Astrocyte (in vitro differentiated cells and primary cell): ENCODE measurements at regions not wholly inside any gene's neighbourhood (a gene's known extent, or its start where the extent isn't known, plus 50 kb on each side); places are given as distances from the start of the nearest gene placed in this dataset.

Experiments
- DNase-seq: peaks from one replicate; pipeline ENCODE4 v3.0.0-alpha.2; 2010; ENCODE audit warnings: low read depth
- FAIRE-seq: peaks from 2 replicates; lab custom pipeline; 2011; peaks lifted over from hg19 to GRCh38; lab: Jason Lieb, UNC
- H2AFZ ChIP-seq: 2 replicates; pipeline ENCODE4 v1.6.0; 2012; ENCODE audit warnings: low read depth, low read length, inconsistent platforms
- H3K27ac ChIP-seq: 2 replicates; pipeline ENCODE4 v1.5.1; 2011; ENCODE audit warnings: low read depth, low read length, inconsistent platforms
- H3K27me3 ChIP-seq: 2 replicates; pipeline ENCODE4 v1.6.0; 2011; ENCODE audit warnings: low read length, inconsistent platforms; ENCODE audit not compliant: insufficient read depth
- H3K36me3 ChIP-seq: 2 replicates; pipeline ENCODE4 v1.5.1; 2011; ENCODE audit warnings: low read length, inconsistent platforms; ENCODE audit not compliant: insufficient read depth
- H3K4me1 ChIP-seq: 2 replicates; pipeline ENCODE4 v1.5.1; 2011; ENCODE audit warnings: low read length, inconsistent platforms; ENCODE audit not compliant: insufficient read depth
- H3K4me2 ChIP-seq: 2 replicates; pipeline ENCODE4 v1.6.0; 2012; ENCODE audit warnings: low read length, inconsistent platforms
- H3K4me3 ChIP-seq: 2 replicates; pipeline ENCODE4 v1.5.1; 2011; ENCODE audit warnings: low read depth, mild to moderate bottlenecking, low read length, inconsistent platforms; ENCODE audit not compliant: insufficient read depth
- H3K79me2 ChIP-seq: 2 replicates; pipeline ENCODE4 v1.6.0; 2012; ENCODE audit warnings: mild to moderate bottlenecking, low read length, inconsistent platforms; ENCODE audit not compliant: insufficient read depth
- H3K9ac ChIP-seq: 2 replicates; pipeline ENCODE4 v1.6.0; 2012; ENCODE audit warnings: mild to moderate bottlenecking, low read length, inconsistent platforms
- H3K9me3 ChIP-seq: 2 replicates; pipeline ENCODE4 v1.5.1; 2012; ENCODE audit warnings: low read depth, mild to moderate bottlenecking, low read length, inconsistent platforms; ENCODE audit not compliant: insufficient read depth
- H4K20me1 ChIP-seq: 2 replicates; pipeline ENCODE4 v1.6.0; 2012; ENCODE audit warnings: low read length, inconsistent platforms; ENCODE audit not compliant: insufficient read depth
- H3K27ac Mint-ChIP-seq: one replicate; pipeline ENCODE4 v1.8.0; 2021; ENCODE audit warnings: mild to moderate bottlenecking, mixed read lengths; ENCODE audit not compliant: unreplicated experiment
- H3K27me3 Mint-ChIP-seq: one replicate; pipeline ENCODE4 v1.8.0; 2021; ENCODE audit warnings: low read depth, mixed read lengths; ENCODE audit not compliant: unreplicated experiment
- H3K36me3 Mint-ChIP-seq: one replicate; pipeline ENCODE4 v1.8.0; 2021; ENCODE audit warnings: low read depth, mixed read lengths; ENCODE audit not compliant: unreplicated experiment
- H3K4me1 Mint-ChIP-seq: one replicate; pipeline ENCODE4 v1.8.0; 2021; ENCODE audit warnings: low read depth, mixed read lengths; ENCODE audit not compliant: unreplicated experiment
- H3K4me3 Mint-ChIP-seq: one replicate; pipeline ENCODE4 v1.8.0; 2021; ENCODE audit warnings: mild to moderate bottlenecking, moderate library complexity, mixed read lengths; ENCODE audit not compliant: unreplicated experiment
- H3K9me3 Mint-ChIP-seq: one replicate; pipeline ENCODE4 v1.8.0; 2021; ENCODE audit warnings: mild to moderate bottlenecking, mixed read lengths; ENCODE audit not compliant: unreplicated experiment
- EZH2 ChIP-seq: IDR thresholded peaks from 2 replicates; pipeline ENCODE4 v1.6.1; 2012; ENCODE audit warnings: mild to moderate bottlenecking, low read length, inconsistent platforms; ENCODE audit not compliant: insufficient read depth
- TF ChIP-seq, protein P1 (sequence below): IDR thresholded peaks from 2 replicates; pipeline ENCODE4 v1.5.1; 2011; ENCODE audit warnings: low read depth, mild to moderate bottlenecking, inconsistent platforms, low read length, moderate library complexity; ENCODE audit not compliant: insufficient read depth

DNA sequence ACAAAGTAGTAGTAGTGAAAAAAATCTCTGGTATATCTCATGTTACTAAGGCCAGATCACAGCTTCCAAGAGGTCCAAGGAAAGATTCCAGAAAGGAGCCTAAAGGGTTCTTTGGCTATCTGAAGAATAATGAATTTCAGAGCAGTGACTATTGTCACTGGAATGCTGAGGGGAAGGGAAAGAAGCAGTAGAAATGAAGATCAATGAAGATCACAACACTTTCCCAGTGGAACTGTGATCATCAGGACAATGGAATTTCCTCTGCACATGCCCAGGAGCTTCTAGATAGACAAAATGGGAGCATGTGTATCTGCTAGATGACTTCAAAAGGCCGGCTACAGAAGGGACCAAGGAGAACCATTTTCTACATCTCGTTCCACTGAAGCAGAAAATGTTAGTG is 219.5 kb upstream of the PHYHIPL start:
- no peaks in the 10 kb centered on the region for H3K9me3 Mint-ChIP-seq
- no peaks in the 10 kb centered on the region for H3K27me3 ChIP-seq
- H2AFZ ChIP-seq, result no peak overlapping the region
- TF ChIP-seq EZH2, result no peak
- TF ChIP-seq, protein P1, sequence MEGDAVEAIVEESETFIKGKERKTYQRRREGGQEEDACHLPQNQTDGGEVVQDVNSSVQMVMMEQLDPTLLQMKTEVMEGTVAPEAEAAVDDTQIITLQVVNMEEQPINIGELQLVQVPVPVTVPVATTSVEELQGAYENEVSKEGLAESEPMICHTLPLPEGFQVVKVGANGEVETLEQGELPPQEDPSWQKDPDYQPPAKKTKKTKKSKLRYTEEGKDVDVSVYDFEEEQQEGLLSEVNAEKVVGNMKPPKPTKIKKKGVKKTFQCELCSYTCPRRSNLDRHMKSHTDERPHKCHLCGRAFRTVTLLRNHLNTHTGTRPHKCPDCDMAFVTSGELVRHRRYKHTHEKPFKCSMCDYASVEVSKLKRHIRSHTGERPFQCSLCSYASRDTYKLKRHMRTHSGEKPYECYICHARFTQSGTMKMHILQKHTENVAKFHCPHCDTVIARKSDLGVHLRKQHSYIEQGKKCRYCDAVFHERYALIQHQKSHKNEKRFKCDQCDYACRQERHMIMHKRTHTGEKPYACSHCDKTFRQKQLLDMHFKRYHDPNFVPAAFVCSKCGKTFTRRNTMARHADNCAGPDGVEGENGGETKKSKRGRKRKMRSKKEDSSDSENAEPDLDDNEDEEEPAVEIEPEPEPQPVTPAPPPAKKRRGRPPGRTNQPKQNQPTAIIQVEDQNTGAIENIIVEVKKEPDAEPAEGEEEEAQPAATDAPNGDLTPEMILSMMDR, result no peak
- DNase-seq (peak; percentile 62), FAIRE-seq (peak; percentile 64)
- H3K9ac ChIP-seq, result no peak overlapping the region
- H3K4me1 ChIP-seq, result peaks cover 7% of the 10 kb centered on the region
- H3K9me3 ChIP-seq, result no peaks in the 10 kb centered on the region
- no peaks in the 10 kb centered on the region for H4K20me1 ChIP-seq
- H3K4me2 ChIP-seq, result no peak overlapping the region
- H3K27me3 Mint-ChIP-seq, result no peaks in the 10 kb centered on the region
- H3K4me3 ChIP-seq, result no peak overlapping the region
- H3K79me2 ChIP-seq, result no peaks in the 10 kb centered on the region
- H3K4me3 Mint-ChIP-seq, result no peak overlapping the region
- peak overlapping the region; percentile 71 for H3K27ac Mint-ChIP-seq
- H3K36me3 ChIP-seq, result no peaks in the 10 kb centered on the region
- H3K36me3 Mint-ChIP-seq, result no peaks in the 10 kb centered on the region
- peaks cover 12% of the 10 kb centered on the region for H3K4me1 Mint-ChIP-seq
- H3K27ac ChIP-seq, result no peak overlapping the region

- H3K9me3 Mint-ChIP-seq, result no peaks in the 10 kb centered on the region
- H3K4me1 Mint-ChIP-seq, result peaks cover 12% of the 10 kb centered on the region
- DNase-seq (no peak), FAIRE-seq (no peak)
- Histone ChIP-seq H3K27me3 (peaks cover under 1% of the 10 kb centered on the region), H3K9me3 (no peaks in the 10 kb centered on the region), H3K4me3 (no peak overlapping the region), H3K79me2 (no peaks in the 10 kb centered on the region), H2AFZ (no peak overlapping the region), H3K27ac (no peak overlapping the region), H3K4me1 (peaks cover 7% of the 10 kb centered on the region), H4K20me1 (no peaks in the 10 kb centered on the region), H3K36me3 (no peaks in the 10 kb centered on the region), H3K9ac (no peak overlapping the region), H3K4me2 (no peak overlapping the region)
- peak overlapping the region; percentile 71 for H3K27ac Mint-ChIP-seq
- H3K36me3 Mint-ChIP-seq, result no peaks in the 10 kb centered on the region
- H3K4me3 Mint-ChIP-seq, result no peak overlapping the region
- TF ChIP-seq EZH2, result no peak
- TF ChIP-seq, protein P1, result no peak
- H3K27me3 Mint-ChIP-seq, result no peaks in the 10 kb centered on the region
Observed at GRCh38 chr10:58957517-58957916, 218.9 kb upstream of the PHYHIPL start.

GRCh38 chr10:58963101-58963534 is 213.3 kb upstream of the PHYHIPL start:
- Histone ChIP-seq H3K36me3 (no peaks in the 10 kb centered on the region), H3K9me3 (no peaks in the 10 kb centered on the region), H3K4me2 (no peak overlapping the region), H3K4me1 (no peaks in the 10 kb centered on the region), H2AFZ (no peak overlapping the region), H3K79me2 (no peaks in the 10 kb centered on the region), H3K27me3 (peaks cover 7% of the 10 kb centered on the region), H3K4me3 (no peak overlapping the region), H3K27ac (no peak overlapping the region), H4K20me1 (no peaks in the 10 kb centered on the region), H3K9ac (no peak overlapping the region)
- peaks cover 2% of the 10 kb centered on the region for H3K27me3 Mint-ChIP-seq
- no peaks in the 10 kb centered on the region for H3K9me3 Mint-ChIP-seq
- FAIRE-seq (no peak), DNase-seq (no peak)
- H3K27ac Mint-ChIP-seq, result no peak overlapping the region
- no peaks in the 10 kb centered on the region for H3K36me3 Mint-ChIP-seq
- H3K4me1 Mint-ChIP-seq, result peaks cover 10% of the 10 kb centered on the region
- no peak for TF ChIP-seq EZH2
- TF ChIP-seq, protein P1, result no peak
- no peak overlapping the region for H3K4me3 Mint-ChIP-seq
